ENCODE measurements at regions not wholly inside any gene's neighbourhood (a gene's known extent, or its start where the extent isn't known, plus 50 kb on each side); places are given as distances from the start of the nearest gene placed in this dataset.

- DNase-seq (ENCODE audit: low read depth, low spot score) = no peak
These were observed 83.6 kb upstream of the BNC2 start for GRCh38 chr9:16954040-16954439.

GRCh38 chr9:16951502-16951901 lies 81.0 kb upstream of the BNC2 start:
- DNase-seq (ENCODE audit: low read depth, low spot score) = no peak

GRCh38 chr9:16950051-16950450 lies 79.6 kb upstream of the BNC2 start:
- DNase-seq (ENCODE audit: low read depth, low spot score) = no peak

DNA sequence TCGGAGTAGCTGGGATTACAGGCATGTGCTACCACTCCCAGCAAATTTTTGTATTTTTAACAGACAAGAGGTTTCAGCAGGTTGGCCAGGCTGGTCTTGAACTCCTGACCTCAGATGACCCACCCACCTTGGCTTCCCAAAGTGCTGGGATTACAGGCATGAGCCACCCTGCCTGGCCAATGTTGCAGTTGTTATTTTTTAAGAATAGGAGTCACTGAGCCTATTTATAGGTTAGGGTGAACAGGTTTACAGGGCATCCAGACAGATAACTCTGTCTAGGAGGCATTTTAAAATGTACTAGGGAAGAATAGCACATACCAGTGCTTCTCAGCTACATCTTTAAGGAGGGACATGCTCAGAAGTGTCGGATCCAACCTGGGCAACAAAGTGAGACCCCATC lies 60.1 kb upstream of the BNC2 start:
- DNase-seq (ENCODE audit: low read depth, low spot score) = no peak

DNA sequence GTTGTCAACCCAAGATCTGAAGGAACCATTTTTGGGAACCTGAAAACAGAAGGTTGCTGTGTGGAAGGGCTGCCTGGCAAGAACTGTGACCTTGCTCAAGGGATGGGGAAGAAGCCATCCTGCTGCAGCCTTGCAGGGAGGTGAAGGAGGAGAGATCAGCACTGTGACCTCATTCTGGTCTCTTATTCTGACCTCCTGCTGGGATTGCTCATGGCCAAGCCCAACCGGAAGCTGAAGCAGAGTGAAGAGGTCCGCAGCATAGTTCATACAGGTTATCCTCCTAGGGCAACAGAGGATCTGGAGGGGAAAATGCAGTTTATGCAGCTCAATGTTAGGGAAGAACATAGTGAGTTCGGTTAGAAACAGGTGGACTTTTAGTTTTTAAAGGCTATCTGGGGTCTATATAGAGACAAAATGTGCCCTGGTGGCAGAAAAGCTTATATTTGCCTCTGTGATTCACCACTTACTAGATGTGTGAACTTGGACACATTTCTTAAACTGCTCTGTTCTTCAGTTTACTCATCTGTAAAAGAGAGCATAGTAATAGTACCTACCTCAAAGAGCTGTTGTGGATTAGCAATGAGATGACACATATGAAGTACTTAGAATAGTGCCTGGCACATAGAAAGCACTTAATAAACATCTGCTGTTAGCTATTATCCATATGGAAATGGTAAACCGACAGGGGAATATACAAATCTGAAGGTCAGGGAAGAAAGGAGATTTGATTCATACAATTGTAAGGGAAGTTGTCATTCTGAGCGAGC lies 57.9 kb upstream of the BNC2 start:
- no peak for DNase-seq (ENCODE audit: low read depth, low spot score)

- no peak for DNase-seq (ENCODE audit: low read depth, low spot score)
These were observed 55.0 kb upstream of the BNC2 start for GRCh38 chr9:16925426-16925825.

DNA sequence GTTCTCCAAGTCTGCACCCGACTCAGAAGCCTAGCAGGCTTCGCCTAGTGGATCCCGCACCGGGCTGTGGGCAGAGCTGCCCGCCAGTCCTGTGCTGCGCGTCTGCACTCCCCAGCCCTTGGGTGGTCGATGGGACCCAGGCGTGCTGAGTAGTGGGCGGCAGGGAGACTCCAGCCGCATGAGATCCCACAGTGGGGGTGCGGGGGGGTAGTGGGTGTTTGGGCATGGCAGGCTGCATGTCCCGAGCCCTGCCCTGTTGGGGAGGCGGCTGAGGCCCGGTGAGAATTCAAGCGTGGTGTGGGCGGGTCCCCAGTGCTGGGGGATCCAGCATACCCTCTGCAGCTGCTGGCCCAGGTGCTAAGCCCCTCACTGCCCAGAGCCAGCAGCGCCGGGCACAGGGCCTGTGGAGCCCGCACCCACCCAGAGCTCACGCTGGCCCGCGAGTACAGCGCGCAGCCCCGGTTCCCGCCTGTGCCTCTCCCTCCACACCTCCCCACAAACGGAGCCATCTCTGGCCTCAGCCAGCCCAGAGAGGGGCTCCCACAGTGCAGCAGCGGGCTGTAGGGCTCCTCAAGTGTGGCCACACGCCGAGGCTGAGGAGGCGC lies 53.9 kb upstream of the BNC2 start:
- DNase-seq (ENCODE audit: low read depth, low spot score) = no peak

DNA sequence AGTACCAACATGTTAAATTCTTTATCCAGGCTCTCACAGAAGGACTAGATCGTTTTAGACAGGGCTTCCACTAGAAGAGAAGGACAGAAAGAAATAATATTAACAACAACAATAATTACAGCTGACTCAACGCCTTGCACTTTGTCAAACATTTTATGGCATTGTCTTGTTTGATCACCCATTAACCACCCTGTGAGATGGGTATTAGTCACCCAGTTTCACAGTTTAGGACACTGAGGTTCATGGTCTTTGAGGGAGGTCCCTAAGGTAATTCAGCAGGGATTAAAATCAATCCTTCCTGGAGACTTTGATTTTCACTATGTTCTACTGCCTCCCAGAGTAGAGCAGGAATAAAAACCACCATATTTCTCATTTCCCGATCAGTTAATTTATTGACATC lies 51.4 kb upstream of the BNC2 start:
- DNase-seq (ENCODE audit: low read depth, low spot score) = no peak

Measured in pulmonary artery endothelial cell (primary cell).